DND-41 (cell line): ENCODE measurements at regions not wholly inside any gene's neighbourhood (a gene's known extent, or its start where the extent isn't known, plus 50 kb on each side); places are given as distances from the start of the nearest gene placed in this dataset.
"Not testable (repeated sequence)": the region's sequence is repeated elsewhere in the genome, so short reads cannot be mapped to it uniquely, and the experiment has no call there.

Experiments
- ATAC-seq: fragments of 200-7000 bp; cut with Tn5 transposase; 3 replicates; pipeline ENCODE4 v1.9.1; 2021; ENCODE audit warnings: low read depth; ENCODE audit not compliant: insufficient read depth
- DNase-seq: peaks from one replicate; pipeline ENCODE4 v3.0.0-alpha.2; 2020
- H2AFZ ChIP-seq: 2 replicates; pipeline ENCODE4 v1.6.0; 2012; ENCODE audit warnings: low read depth, low read length
- H3K27ac ChIP-seq: 2 replicates; pipeline ENCODE4 v1.5.1; 2012; ENCODE audit warnings: low read length, inconsistent platforms
- H3K27me3 ChIP-seq: fragments of 200-600 bp; sonication (generic); 2 replicates; pipeline ENCODE4 v1.6.0; 2012; ENCODE audit warnings: low read length, mild to moderate bottlenecking, inconsistent platforms; ENCODE audit not compliant: insufficient read depth, poor library complexity
- H3K36me3 ChIP-seq: 2 replicates; pipeline ENCODE4 v1.5.1; 2012; ENCODE audit warnings: low read length, inconsistent platforms; ENCODE audit not compliant: insufficient read depth
- H3K4me1 ChIP-seq: 2 replicates; pipeline ENCODE4 v1.5.1; 2012; ENCODE audit warnings: mild to moderate bottlenecking, low read length; ENCODE audit not compliant: insufficient read depth
- H3K4me2 ChIP-seq: 2 replicates; pipeline ENCODE4 v1.6.0; 2012; ENCODE audit warnings: mild to moderate bottlenecking, moderate library complexity, low read length, inconsistent platforms; ENCODE audit not compliant: insufficient read depth
- H3K4me3 ChIP-seq, 2 experiments: fragments of 200-600 bp in 1 of 2; shearing (Covaris generic) in 1 of 2; 2 replicates each; pipeline ENCODE4 v1.5.1; 2012 to 2016; ENCODE audit warnings: inconsistent platforms in 2 of 2, low read length in 2 of 2, mild to moderate bottlenecking in 2 of 2, low read depth in 1 of 2, moderate library complexity in 1 of 2
- H3K79me2 ChIP-seq: 2 replicates; pipeline ENCODE4 v1.6.0; 2012; ENCODE audit warnings: low read length, inconsistent platforms; ENCODE audit not compliant: insufficient read depth
- H3K9ac ChIP-seq: 2 replicates; pipeline ENCODE4 v1.6.0; 2012; ENCODE audit warnings: low read depth, mild to moderate bottlenecking, inconsistent platforms, low read length, moderate library complexity
- H3K9me3 ChIP-seq: 2 replicates; pipeline ENCODE4 v1.5.1; 2012; ENCODE audit warnings: low read length, moderate library complexity, mild to moderate bottlenecking, inconsistent platforms; ENCODE audit not compliant: insufficient read depth, severe bottlenecking
- H4K20me1 ChIP-seq: 2 replicates; pipeline ENCODE4 v1.6.0; 2012; ENCODE audit warnings: low read length; ENCODE audit not compliant: insufficient read depth

- not testable (repeated sequence) for DNase-seq, H4K20me1 ChIP-seq, H3K27me3 ChIP-seq, H3K4me2 ChIP-seq, H3K79me2 ChIP-seq, H2AFZ ChIP-seq, H3K9ac ChIP-seq, H3K36me3 ChIP-seq, H3K9me3 ChIP-seq, H3K4me1 ChIP-seq, ATAC-seq, H3K27ac ChIP-seq, H3K4me3 ChIP-seq
Observed at GRCh38 chr4:189706821-189707220, 233.9 kb upstream of the FRG1 start.

GRCh38 chr4:189707227-189707626 is 233.4 kb upstream of the FRG1 start:
- ATAC-seq, H3K9ac ChIP-seq, H3K4me3 ChIP-seq, H3K79me2 ChIP-seq, H3K27me3 ChIP-seq, H3K4me1 ChIP-seq, DNase-seq, H3K27ac ChIP-seq, H4K20me1 ChIP-seq, H3K36me3 ChIP-seq, H2AFZ ChIP-seq, H3K4me2 ChIP-seq, H3K9me3 ChIP-seq: not testable (repeated sequence)

GRCh38 chr4:189711956-189712355 is 228.7 kb upstream of the FRG1 start:
- not testable (repeated sequence) for H2AFZ ChIP-seq, H3K27ac ChIP-seq, DNase-seq, H3K4me3 ChIP-seq, H3K9ac ChIP-seq, H4K20me1 ChIP-seq, H3K4me2 ChIP-seq, H3K36me3 ChIP-seq, ATAC-seq, H3K9me3 ChIP-seq, H3K4me1 ChIP-seq, H3K27me3 ChIP-seq, H3K79me2 ChIP-seq

- not testable (repeated sequence) for H3K79me2 ChIP-seq, H3K4me3 ChIP-seq, H3K9ac ChIP-seq, DNase-seq, H3K36me3 ChIP-seq, H3K27me3 ChIP-seq, H4K20me1 ChIP-seq, H2AFZ ChIP-seq, H3K27ac ChIP-seq, ATAC-seq, H3K4me1 ChIP-seq, H3K4me2 ChIP-seq, H3K9me3 ChIP-seq
Observed at GRCh38 chr4:189721016-189721993, 219.4 kb upstream of the FRG1 start.

- not testable (repeated sequence) for H3K79me2 ChIP-seq, H3K36me3 ChIP-seq, H3K27me3 ChIP-seq, H3K4me3 ChIP-seq, H2AFZ ChIP-seq, H4K20me1 ChIP-seq, H3K4me2 ChIP-seq, DNase-seq, H3K4me1 ChIP-seq, ATAC-seq, H3K9me3 ChIP-seq, H3K9ac ChIP-seq, H3K27ac ChIP-seq
Observed at GRCh38 chr4:189722324-189723003, 218.2 kb upstream of the FRG1 start.

- H4K20me1 ChIP-seq, H3K9me3 ChIP-seq, H3K4me3 ChIP-seq, H3K36me3 ChIP-seq, DNase-seq, H3K9ac ChIP-seq, H3K27ac ChIP-seq, H3K4me1 ChIP-seq, H3K79me2 ChIP-seq, H2AFZ ChIP-seq, H3K27me3 ChIP-seq, H3K4me2 ChIP-seq, ATAC-seq: not testable (repeated sequence)
Observed at GRCh38 chr4:189727982-189728638, 212.6 kb upstream of the FRG1 start.

- not testable (repeated sequence) for DNase-seq, H4K20me1 ChIP-seq, ATAC-seq, H3K9me3 ChIP-seq, H3K36me3 ChIP-seq, H3K27me3 ChIP-seq, H3K27ac ChIP-seq, H3K4me2 ChIP-seq, H3K9ac ChIP-seq, H3K79me2 ChIP-seq, H2AFZ ChIP-seq, H3K4me3 ChIP-seq, H3K4me1 ChIP-seq
Observed at GRCh38 chr4:189731989-189732388, 208.7 kb upstream of the FRG1 start.

GRCh38 chr4:189733507-189733906 is 207.2 kb upstream of the FRG1 start:
- not testable (repeated sequence) for H2AFZ ChIP-seq, H3K27me3 ChIP-seq, H3K36me3 ChIP-seq, H3K4me1 ChIP-seq, H4K20me1 ChIP-seq, H3K9ac ChIP-seq, H3K27ac ChIP-seq, DNase-seq, ATAC-seq, H3K9me3 ChIP-seq, H3K4me3 ChIP-seq, H3K4me2 ChIP-seq, H3K79me2 ChIP-seq
